Osteocyte (in vitro differentiated cells): ENCODE measurements at regions not wholly inside any gene's neighbourhood (a gene's known extent, or its start where the extent isn't known, plus 50 kb on each side); places are given as distances from the start of the nearest gene placed in this dataset.

Experiments used
- DNase-seq: peaks from one replicate; pipeline ENCODE4 v3.0.0; 2021; ENCODE audit warnings: mixed read lengths; ENCODE audit not compliant: unreplicated experiment; ENCODE audit errors: extremely low spot score
- H3K27ac Mint-ChIP-seq: one replicate; pipeline ENCODE4 v1.8.0; 2021; ENCODE audit warnings: mild to moderate bottlenecking, mixed read lengths; ENCODE audit not compliant: unreplicated experiment
- H3K27me3 Mint-ChIP-seq: one replicate; pipeline ENCODE4 v1.8.0; 2021; ENCODE audit warnings: mixed read lengths; ENCODE audit not compliant: unreplicated experiment
- H3K36me3 Mint-ChIP-seq: one replicate; pipeline ENCODE4 v1.8.0; 2021; ENCODE audit warnings: mixed read lengths; ENCODE audit not compliant: unreplicated experiment
- H3K4me1 Mint-ChIP-seq: one replicate; pipeline ENCODE4 v1.8.0; 2021; ENCODE audit warnings: mixed read lengths; ENCODE audit not compliant: unreplicated experiment
- H3K4me3 Mint-ChIP-seq: one replicate; pipeline ENCODE4 v1.8.0; 2021; ENCODE audit warnings: mild to moderate bottlenecking, moderate library complexity, mixed read lengths; ENCODE audit not compliant: unreplicated experiment
- H3K9me3 Mint-ChIP-seq: one replicate; pipeline ENCODE4 v1.8.0; 2021; ENCODE audit warnings: mixed read lengths; ENCODE audit not compliant: unreplicated experiment
- CTCF ChIP-seq: fragments of 200-600 bp; sonication (generic); IDR thresholded peaks from 2 replicates; pipeline ENCODE4 v1.5.0; 2021; ENCODE audit warnings: antibody characterized with exemption, mild to moderate bottlenecking, moderate library complexity

- no peak overlapping the region for H3K27ac Mint-ChIP-seq
- H3K9me3 Mint-ChIP-seq: no peaks in the 10 kb centered on the region
- TF ChIP-seq CTCF: no peak
- H3K27me3 Mint-ChIP-seq: peaks cover 10% of the 10 kb centered on the region
- no peak overlapping the region for H3K4me3 Mint-ChIP-seq
- DNase-seq: no peak
- peaks cover 25% of the 10 kb centered on the region for H3K4me1 Mint-ChIP-seq
- H3K36me3 Mint-ChIP-seq: no peaks in the 10 kb centered on the region
These were observed 181.5 kb downstream of the EN1 start for GRCh38 chr2:118665784-118666529.

DNA sequence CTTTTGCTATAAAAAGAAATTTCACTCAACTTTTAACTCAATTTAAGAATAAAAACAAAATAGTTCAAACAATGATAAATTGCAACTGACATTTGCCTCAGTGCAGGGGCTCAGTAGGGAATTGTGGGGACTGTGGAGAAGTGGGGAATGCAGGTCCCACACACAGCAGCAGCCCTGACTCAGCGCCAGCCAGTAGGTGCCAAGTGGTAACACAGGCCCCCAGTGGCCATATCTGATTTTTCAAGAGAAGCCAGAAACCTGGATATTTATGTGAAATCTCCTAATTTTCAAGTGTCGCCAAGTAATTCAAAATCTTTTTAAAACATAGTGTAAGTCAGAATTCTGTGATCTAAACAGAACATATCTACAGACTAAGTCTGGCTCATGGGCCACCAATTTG lies 186.3 kb downstream of the EN1 start:
- peaks cover 26% of the 10 kb centered on the region for H3K27me3 Mint-ChIP-seq
- no peak for DNase-seq
- no peak for TF ChIP-seq CTCF
- no peaks in the 10 kb centered on the region for H3K9me3 Mint-ChIP-seq
- H3K4me3 Mint-ChIP-seq: no peak overlapping the region
- no peaks in the 10 kb centered on the region for H3K36me3 Mint-ChIP-seq
- H3K4me1 Mint-ChIP-seq: peaks cover 2% of the 10 kb centered on the region
- H3K27ac Mint-ChIP-seq: no peak overlapping the region

DNA sequence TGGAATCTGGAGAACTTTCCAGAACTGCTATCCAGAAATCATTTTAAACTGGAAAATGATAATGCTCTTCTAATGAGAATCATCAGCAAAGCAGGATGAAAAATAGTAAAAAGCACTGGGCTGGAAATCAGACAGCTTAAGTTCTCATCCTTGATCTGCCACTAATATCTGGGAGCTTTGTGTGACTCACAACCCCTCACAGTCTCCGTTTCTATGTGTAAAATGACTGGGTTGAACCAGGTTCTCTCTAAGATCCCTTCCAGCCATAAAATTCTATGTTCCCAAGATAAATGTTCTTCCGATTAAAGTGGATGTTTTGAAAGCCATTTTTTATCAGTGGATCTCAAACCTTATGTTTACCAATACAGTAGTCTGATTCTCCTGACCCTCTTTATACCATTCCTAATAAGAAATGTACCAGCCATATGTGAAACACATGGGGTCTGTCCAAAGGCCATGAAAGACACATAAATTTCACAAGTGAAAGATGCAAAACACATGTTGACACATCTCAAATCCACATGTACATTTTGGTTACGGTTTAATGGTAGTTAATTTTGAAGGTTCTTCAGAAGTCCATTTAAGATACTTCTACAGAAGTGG lies 188.8 kb downstream of the EN1 start:
- Mint-ChIP-seq H3K27ac (no peak overlapping the region), H3K27me3 (peaks cover 20% of the 10 kb centered on the region), H3K36me3 (no peaks in the 10 kb centered on the region), H3K9me3 (no peaks in the 10 kb centered on the region), H3K4me1 (peaks cover 2% of the 10 kb centered on the region), H3K4me3 (no peak overlapping the region)
- no peak for DNase-seq
- TF ChIP-seq CTCF: no peak

GRCh38 chr2:118657466-118657865 lies 190.0 kb downstream of the EN1 start:
- Mint-ChIP-seq H3K4me1 (peaks cover 2% of the 10 kb centered on the region), H3K9me3 (no peaks in the 10 kb centered on the region), H3K4me3 (no peak overlapping the region), H3K36me3 (no peaks in the 10 kb centered on the region), H3K27ac (no peak overlapping the region), H3K27me3 (peaks cover 20% of the 10 kb centered on the region)
- no peak for DNase-seq
- no peak for TF ChIP-seq CTCF

GRCh38 chr2:118654945-118655344 lies 192.5 kb downstream of the EN1 start:
- Mint-ChIP-seq H3K27me3 (peaks cover 30% of the 10 kb centered on the region), H3K4me1 (no peaks in the 10 kb centered on the region), H3K27ac (no peak overlapping the region), H3K4me3 (no peak overlapping the region), H3K36me3 (no peaks in the 10 kb centered on the region), H3K9me3 (peaks cover 11% of the 10 kb centered on the region)
- TF ChIP-seq CTCF: no peak
- DNase-seq: no peak
